Limb (tissue), 2 donors: ENCODE measurements at regions not wholly inside any gene's neighbourhood (a gene's known extent, or its start where the extent isn't known, plus 50 kb on each side); places are given as distances from the start of the nearest gene placed in this dataset.
A peak's percentile ranks its signal among the peaks of the same experiment; 100 is the strongest.
"Not testable (repeated sequence)": the region's sequence is repeated elsewhere in the genome, so short reads cannot be mapped to it uniquely, and the experiment has no call there.

ENCODE experiments used
- DNase-seq, 2 donors: peaks; one replicate each; pipeline ENCODE4 v3.0.0-alpha.2; 2016; ENCODE audit errors: extremely low spot score in 2 of 2

GRCh38 chr6:164700497-164700896 lies 608.9 kb downstream of the C6orf118 start:
- no peak for DNase-seq

GRCh38 chr6:164695896-164696295 lies 613.5 kb downstream of the C6orf118 start:
- no peak for DNase-seq

- DNase-seq, result no peak
Measured at GRCh38 chr6:164694386-164694785, 615.0 kb downstream of the C6orf118 start.

DNA sequence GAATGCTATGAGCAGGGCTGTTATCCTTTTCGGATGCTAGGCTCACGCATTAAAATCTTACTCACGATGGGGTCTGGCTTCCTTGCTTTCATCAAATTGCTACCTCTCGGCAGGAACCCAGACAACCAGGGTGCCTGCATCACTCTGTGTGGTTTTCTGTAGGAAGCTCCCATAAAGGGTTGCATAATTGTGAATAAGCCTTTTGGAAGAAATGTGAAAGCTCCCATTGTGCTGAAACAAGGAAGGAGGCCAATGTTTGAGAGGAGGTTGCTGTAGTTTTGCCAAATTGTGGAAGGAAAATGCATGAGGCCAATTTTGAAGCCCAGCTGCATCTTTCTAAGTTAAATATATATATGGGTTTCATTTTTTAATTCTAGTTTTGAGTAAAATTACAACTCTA lies 615.5 kb downstream of the C6orf118 start:
- DNase-seq, result peak in 1 of 2 donors; percentile 48

GRCh38 chr6:164692772-164693510 lies 616.5 kb downstream of the C6orf118 start:
- no peak for DNase-seq

- no peak for DNase-seq
Measured at GRCh38 chr6:164690702-164691500, 618.5 kb downstream of the C6orf118 start.

- DNase-seq, result no peak
Measured at GRCh38 chr6:164690241-164690640, 619.2 kb downstream of the C6orf118 start.

DNA sequence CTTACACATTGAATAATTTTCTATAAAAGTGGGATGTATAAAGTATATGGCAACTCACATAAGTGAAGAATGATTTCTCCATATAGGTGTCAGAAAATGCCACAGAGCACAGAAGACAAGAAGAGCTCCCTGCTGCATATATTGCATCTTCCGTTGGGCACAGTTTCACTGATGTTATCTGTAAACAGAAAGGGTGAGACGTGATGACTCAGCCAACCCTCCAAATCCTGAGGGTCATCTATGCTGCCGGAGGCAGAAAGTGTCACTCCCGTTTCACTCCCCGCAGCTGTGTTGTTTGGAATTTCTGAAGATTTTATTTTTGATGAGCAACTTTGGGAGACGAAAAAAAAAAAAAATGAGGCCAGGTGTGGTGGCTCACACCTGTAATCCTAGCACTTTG lies 644.1 kb downstream of the C6orf118 start:
- DNase-seq, result no peak

DNA sequence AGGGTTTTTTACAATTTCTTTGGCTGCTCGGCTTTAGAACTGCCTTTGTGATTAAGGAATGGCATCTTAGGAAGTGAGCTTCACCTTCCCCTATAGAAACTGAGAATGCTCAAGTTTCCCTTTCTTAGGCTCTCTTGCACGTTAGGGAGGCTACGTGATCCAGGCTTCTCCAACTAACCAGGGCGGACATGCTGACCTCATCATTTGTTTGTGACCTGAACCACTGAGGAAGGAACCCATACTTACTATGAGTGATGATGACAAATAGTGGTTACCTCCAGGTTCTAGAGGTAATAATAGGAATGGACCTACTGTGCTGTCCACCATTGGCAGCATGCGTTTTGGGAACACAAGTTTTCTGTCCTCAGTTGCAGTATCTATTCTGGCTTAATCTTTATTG lies 645.8 kb downstream of the C6orf118 start:
- DNase-seq, result no peak

DNA sequence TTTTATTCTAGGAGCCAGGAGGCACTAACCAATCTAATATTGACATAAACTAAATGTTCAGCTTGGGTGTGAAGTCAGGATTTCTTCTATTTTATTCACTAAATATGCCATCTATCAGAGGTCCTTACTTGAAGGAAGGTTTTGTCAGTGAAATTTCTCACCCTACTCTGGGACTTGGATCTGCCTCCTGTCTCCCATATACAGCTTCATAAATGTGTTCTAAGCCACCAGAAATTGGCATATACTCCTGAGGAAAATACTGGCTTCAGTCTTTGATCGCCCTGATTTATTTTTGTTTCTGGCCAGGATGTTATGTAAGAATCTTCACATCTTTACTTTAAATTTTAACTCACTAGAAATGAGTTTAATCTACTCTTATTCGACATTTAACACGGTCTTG lies 647.7 kb downstream of the C6orf118 start:
- DNase-seq, result no peak

DNA sequence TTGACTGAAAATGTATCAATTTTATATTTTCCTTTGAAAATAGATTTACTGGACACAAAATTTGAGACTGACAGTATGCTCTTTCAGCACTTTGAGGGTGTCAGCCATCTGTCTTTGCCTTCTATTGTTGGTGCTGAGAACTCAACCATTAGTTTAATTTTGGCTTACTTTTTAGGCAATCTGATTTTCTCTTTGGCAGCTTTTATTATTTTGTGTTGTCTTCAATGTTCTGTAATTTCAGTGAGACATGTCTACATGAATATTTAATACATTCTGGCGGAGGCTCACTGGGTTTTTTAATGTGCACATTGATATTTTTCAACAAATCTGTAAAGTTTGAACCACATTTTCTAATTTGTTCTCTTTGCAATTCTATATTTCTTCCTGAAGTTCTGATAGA lies 648.6 kb downstream of the C6orf118 start:
- no peak for DNase-seq

- no peak for DNase-seq
Measured at GRCh38 chr6:164640956-164641355, 668.4 kb downstream of the C6orf118 start.

DNA sequence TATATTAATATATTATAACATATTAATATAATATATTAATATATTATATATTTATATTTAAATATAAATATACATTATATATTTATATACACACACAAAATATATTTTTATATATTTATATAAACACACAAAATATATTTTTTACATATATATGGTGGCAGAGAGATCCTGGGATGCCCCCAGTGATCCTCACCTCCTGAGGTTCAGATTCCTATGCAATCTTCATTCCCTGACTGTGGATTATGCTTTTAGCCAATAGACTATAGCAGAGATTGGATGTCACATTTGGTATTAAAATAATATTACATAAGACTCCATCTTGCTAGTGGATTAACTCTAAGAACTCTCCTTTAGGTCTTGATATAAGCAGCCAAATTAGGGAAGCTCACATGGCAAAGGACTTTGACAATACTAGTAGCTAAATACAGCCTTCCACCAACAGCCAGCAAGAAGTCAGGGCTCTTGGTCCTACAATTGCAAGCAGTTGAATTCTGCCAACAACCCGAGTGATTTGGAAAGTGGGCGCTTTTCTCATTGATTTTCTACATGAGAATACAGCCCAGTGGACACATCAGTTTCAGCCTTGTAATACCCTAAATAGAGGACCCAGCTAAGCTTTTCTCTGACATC lies 681.0 kb downstream of the C6orf118 start:
- no peak for DNase-seq

GRCh38 chr6:164616917-164617524 lies 692.4 kb downstream of the C6orf118 start:
- no peak for DNase-seq

- DNase-seq, result no peak
Measured at GRCh38 chr6:164612751-164613150, 696.7 kb downstream of the C6orf118 start.

DNA sequence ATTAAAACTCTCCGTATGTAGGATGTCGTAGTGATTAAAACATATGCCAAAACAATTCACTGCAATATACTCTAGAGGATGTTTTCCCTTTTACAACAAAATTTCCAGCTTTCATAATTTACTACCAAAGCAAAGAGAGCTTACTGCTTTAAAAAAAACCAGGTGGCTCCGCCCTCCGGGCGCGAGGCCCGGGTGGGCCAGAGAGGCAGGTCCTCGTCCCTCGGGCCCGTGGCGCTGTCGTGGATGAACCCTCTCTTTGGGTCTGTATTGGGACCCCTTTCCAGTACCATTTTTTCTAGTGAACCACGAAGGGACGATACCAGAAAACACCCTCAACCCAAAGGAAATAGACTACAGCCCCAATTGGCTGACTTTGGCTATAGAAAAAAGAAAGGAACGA lies 698.5 kb downstream of the C6orf118 start:
- not testable (repeated sequence) for DNase-seq

DNA sequence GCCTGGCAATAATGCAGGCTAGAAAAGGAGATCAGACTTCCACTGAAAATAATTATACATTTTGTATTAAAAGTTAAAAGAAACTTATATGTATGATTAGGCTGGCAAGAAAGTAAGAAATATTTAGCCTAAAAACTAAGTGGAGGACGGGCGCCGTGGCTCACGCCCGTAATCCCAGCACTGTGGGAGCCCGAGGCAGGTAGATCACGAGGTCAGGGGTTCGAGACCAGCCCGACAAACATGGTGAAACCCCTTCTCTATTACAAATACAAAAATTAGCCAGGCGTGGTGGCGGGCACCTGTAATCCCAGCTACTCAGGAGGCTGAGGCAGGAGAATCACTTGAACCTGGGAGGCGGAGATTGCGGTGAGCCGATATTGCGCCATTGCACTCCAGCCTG lies 707.0 kb downstream of the C6orf118 start:
- not testable (repeated sequence) for DNase-seq

- DNase-seq, result no peak
Measured at GRCh38 chr6:164581563-164581962, 727.8 kb downstream of the C6orf118 start.

DNA sequence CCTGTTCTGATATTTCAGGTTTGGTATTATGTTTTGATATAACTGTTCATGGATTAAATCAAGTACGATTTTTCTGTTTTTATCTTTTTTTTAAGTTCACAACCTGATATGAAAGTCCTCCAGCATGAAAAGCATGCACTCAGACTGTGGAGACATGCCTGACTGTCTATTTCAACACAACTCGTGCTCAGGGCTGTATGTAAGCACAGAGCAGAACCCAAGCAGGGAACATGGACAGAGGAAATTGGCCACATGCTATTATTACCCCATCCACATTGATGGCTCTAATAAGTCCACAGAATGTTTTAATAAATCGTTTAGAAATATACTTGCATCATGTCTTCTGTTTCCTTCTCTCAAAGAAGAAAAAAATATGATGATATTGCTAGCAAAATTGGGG lies 730.4 kb downstream of the C6orf118 start:
- no peak for DNase-seq

DNA sequence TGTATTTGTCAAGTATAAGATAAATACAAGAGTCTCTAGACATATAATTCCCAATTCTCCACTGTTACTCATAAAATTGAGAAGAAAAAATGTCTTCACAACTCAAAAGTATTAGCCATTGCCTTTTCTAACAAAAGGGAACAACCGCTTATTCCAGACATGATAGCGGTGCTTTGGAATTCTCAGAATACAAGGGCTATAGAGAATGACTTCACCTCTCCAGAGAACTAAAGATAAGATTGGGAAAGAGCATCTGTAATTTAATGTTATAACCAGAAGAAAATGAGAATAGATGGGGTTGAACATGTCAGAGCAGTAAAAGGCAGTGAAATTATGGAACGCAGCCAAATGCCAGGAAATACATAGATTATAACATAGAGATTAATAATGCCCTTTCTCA lies 730.8 kb downstream of the C6orf118 start:
- DNase-seq, result no peak

GRCh38 chr6:164570801-164571200 lies 738.6 kb downstream of the C6orf118 start:
- DNase-seq, result no peak

- no peak for DNase-seq
Measured at GRCh38 chr6:164569509-164569908, 739.9 kb downstream of the C6orf118 start.
